PC-3 (cell line): ENCODE measurements at regions not wholly inside any gene's neighbourhood (a gene's known extent, or its start where the extent isn't known, plus 50 kb on each side); places are given as distances from the start of the nearest gene placed in this dataset.

Experiments
- EZH2phosphoT487 ChIP-seq: fragments of 300-600 bp; sonication (generic); IDR thresholded peaks from 2 replicates; pipeline ENCODE4 v1.6.1; 2018; ENCODE audit warnings: mild to moderate bottlenecking, antibody characterized with exemption, low read length, borderline replicate concordance
- TF ChIP-seq, protein P1 (sequence below): fragments of 300-600 bp; sonication (generic); conservative IDR thresholded peaks from 2 replicates; pipeline ENCODE4 v1.5.1; 2017; ENCODE audit warnings: antibody characterized with exemption, low read depth, mild to moderate bottlenecking, low read length

GRCh38 chr1:59125676-59126320, 171.1 kb upstream of the FGGY start:
- TF ChIP-seq, protein P1, sequence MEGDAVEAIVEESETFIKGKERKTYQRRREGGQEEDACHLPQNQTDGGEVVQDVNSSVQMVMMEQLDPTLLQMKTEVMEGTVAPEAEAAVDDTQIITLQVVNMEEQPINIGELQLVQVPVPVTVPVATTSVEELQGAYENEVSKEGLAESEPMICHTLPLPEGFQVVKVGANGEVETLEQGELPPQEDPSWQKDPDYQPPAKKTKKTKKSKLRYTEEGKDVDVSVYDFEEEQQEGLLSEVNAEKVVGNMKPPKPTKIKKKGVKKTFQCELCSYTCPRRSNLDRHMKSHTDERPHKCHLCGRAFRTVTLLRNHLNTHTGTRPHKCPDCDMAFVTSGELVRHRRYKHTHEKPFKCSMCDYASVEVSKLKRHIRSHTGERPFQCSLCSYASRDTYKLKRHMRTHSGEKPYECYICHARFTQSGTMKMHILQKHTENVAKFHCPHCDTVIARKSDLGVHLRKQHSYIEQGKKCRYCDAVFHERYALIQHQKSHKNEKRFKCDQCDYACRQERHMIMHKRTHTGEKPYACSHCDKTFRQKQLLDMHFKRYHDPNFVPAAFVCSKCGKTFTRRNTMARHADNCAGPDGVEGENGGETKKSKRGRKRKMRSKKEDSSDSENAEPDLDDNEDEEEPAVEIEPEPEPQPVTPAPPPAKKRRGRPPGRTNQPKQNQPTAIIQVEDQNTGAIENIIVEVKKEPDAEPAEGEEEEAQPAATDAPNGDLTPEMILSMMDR, result no peak
- TF ChIP-seq EZH2phosphoT487, result no peak
